Frontal cortex (tissue), 3 donors: ENCODE measurements at regions not wholly inside any gene's neighbourhood (a gene's known extent, or its start where the extent isn't known, plus 50 kb on each side); places are given as distances from the start of the nearest gene placed in this dataset.

Source experiments
- DNase-seq, 2 donors: peaks; one replicate each; pipeline ENCODE4 v3.0.0; 2012; ENCODE audit warnings: low spot score in 2 of 2
- FAIRE-seq: peaks from 2 replicates; lab custom pipeline; 2012; peaks lifted over from hg19 to GRCh38; lab: Jason Lieb, UNC
- donor health status: control.
- donor health status: control.
- donor health status: control.

DNA sequence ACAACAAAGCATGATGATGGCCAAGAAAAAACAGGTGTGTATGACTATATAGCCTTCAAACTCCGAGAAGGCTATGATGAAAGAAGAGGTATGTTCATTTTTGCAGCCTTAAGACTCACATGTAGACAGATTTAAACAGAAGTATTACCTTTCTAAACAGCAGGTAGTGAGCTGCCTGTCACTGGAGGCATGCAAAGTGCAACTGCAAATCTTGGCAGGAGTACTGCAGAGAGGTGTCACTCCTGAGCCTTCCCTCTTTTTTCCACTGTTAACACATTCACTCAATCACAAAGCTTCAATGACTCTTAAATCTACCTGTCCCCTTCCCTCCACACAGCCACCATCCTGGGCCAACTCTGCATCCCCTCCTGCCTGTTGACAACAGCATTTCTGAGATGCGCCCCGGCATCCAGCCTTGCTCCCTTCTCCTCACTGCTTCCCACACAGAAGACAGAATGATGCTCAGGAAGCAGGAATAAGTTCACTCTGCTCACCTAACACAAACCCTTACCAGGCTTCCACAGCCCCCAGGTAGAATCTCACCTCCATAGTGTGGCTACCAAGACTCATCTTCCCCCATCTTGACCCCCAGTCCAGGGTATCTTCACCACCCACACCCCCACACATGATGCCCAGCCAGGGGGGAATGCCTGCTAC lies 161.9 kb upstream of the ZMIZ1 start:
- DNase-seq (no peak), FAIRE-seq (no peak)

DNA sequence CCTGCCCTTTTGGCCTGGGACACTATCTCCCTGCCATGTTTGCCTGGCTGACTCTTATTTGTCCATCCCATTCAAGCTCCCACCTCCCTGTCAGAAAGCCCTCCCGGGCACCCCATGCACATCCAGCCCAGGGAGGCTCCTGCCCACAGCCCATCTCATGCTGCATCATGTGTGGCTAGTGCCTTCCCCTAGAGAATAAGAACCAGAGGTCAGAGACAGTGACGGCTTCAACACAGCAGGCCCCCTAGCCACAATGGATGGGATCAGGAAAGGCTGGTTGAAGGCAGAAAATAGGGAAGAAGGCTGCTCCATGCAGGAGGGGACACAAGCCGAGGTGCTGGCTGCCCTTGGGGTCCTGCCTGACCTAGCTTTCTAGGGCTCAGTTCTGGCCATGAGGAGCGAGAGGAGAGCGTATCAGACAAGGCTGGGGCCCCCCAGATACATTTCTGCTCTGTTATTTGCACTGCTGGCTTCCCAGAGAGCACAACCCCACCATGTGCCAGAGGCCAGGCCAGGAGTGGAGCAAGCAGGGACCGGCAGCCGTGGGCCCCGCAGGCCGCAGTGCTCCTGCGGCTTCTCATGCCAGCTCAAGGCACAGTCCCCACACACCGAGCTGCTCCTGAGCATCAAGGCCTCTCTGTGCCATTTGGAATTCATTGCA lies 161.1 kb upstream of the ZMIZ1 start:
- DNase-seq (no peak), FAIRE-seq (no peak)

DNA sequence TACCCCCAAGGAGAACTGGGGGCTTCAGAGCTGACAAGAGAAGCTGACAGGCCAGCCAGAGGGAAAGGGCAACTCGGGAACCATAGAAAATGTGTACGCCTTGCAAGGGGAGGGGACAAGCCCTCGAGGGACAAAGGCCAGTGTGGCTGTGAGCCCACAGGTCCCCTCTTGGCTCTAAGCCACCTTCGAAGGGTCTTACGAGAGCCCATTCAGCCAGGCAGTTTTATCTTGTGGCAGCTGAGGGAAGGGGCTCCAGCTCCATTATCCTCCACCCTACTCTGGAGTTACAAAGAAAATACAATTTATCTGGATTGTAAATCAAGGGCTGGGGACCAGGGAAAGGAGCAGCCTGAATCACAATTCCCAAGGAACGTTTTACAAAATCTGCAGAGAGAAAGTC lies 159.5 kb upstream of the ZMIZ1 start:
- FAIRE-seq = no peak
- no peak for DNase-seq

DNA sequence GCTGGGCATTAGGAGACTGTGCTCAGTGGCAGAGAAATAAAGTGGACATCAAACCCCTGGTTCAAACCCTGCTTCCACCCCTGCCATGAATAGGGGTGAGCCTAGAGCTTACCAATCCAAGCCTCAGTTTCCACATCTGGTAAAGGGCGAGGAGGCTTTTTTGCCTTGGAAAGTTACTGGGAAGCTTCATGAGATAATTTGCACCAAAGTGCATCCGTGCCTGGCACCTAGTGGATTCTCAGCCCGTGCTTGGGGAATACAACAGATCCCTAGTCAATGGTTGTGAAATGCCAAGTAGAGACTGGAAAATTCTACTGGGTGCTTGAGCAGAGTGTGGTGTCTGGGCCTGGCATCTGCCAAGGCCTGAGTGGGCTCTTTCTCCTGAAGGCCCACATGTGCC lies 158.7 kb upstream of the ZMIZ1 start:
- FAIRE-seq = no peak
- no peak for DNase-seq

DNA sequence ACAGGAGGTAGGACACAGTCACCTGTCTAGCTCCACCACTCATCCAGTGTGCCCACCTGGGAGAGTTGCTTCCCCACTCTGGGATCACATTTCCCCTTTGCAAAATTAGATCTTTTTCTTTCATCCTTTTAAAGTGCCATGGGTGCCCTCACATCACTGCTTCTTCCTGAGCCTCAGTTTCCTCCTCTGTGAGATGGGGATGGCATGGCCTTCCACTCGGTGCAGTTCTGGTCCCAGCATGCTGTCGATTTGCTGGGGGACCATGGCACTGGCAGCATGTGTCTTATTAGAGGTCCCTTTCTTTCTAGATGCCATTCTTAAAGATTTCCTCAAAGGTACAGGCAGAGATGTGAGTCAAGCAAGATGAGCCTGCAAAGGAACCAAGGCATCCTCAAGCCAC lies 158.3 kb upstream of the ZMIZ1 start:
- DNase-seq (no peak), FAIRE-seq (no peak)

DNA sequence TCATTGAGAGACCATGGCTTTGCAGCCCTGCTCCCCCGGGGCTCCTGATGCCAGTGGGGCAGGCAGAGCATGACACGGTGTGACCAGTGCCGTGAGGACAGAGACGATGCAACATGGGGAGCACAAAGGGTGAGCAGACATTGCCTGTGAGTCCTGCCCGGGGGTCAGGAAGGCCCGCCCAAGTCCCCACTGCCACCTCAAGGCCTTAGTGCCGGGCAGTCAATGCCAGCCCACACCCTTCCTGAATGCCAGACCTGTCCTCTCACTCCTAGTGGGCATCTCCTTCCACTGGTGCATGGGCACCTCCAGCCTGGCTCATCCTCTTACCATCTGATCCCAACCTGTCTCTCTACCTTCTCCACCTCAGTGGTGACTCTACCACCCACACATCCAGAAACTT lies 157.9 kb upstream of the ZMIZ1 start:
- no peak for FAIRE-seq

DNA sequence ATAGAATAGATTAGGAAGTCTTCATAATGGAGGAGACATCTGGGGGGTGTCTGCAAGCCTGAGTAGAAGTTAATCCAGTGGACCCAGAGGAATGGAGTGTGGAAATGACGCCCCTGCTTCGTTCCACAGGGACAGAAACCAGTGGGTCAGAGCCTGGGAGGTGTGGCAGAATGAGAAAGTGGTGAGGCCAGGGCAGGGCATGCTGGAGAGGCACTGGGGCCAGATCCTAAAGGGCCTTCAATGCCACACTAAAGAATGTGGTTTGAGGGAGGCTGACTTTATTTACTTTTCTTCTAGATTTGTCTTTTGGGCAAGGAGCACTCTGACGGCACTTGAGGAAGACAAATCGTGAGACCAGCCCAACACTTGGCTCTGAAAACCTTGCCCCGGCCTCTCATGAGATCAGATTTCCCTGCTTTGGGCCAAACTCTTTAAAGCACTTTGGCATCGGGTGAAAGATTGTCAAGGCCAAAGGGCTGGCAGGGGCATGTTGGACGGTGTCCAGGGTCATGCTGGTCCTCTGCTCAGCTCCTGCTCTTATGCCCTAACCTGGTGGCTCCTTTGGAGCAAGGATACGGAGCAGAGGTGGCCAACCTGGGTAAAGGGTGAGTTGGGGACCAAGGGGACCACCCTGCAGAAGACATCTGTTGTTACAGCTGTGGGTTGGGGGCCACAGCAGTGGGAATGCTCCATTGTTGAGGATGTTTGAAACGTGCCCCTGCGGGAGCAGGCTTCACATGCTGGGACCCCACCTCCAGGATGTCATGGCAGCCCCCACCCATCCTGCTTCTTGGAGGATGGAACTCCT lies 157.0 kb upstream of the ZMIZ1 start:
- no peak for FAIRE-seq
- DNase-seq = no peak

More for the DNA sequence above, 157.9 kb upstream of the ZMIZ1 start:
- DNase-seq = no peak

DNA sequence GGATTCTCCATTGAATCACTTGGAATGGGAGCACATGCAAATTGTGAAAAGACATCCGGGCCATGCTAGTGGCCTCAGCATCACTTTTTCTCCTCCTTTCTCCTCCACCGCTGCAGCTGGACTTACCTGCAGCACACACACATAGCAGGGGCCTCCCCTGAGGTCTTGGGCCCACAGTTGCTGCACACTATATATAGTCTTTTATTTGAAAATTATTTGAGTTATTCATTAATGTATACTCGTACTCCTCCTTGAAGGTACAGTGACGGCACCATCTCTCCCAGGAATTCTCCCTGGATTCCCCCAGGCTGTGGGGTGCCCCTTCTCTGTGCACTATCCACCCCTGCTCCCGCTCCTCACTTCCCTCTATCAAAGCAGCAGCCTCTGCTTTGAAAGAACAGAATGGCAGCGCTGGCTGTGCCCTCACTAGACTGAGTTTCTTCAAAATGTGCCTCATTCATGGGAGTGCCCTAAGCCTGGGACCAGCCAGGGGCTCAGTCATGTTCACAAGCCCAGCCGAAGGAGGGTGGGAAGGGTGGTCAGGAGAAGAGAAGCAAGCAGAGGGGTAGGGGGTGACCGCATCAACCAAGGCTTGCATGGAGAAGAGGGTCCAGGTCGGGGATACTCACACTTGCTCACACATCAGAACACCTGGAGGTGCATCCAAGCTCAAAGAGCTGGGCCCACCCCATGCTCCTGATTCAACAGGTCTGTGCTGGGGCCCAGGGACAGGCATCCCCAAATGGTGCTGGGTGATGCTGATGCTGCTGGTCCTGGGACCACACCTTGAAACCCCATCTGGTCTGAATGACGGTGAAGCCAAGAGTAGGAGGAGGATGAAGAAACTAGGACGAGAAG lies 156.2 kb upstream of the ZMIZ1 start:
- DNase-seq (no peak), FAIRE-seq (no peak)

DNA sequence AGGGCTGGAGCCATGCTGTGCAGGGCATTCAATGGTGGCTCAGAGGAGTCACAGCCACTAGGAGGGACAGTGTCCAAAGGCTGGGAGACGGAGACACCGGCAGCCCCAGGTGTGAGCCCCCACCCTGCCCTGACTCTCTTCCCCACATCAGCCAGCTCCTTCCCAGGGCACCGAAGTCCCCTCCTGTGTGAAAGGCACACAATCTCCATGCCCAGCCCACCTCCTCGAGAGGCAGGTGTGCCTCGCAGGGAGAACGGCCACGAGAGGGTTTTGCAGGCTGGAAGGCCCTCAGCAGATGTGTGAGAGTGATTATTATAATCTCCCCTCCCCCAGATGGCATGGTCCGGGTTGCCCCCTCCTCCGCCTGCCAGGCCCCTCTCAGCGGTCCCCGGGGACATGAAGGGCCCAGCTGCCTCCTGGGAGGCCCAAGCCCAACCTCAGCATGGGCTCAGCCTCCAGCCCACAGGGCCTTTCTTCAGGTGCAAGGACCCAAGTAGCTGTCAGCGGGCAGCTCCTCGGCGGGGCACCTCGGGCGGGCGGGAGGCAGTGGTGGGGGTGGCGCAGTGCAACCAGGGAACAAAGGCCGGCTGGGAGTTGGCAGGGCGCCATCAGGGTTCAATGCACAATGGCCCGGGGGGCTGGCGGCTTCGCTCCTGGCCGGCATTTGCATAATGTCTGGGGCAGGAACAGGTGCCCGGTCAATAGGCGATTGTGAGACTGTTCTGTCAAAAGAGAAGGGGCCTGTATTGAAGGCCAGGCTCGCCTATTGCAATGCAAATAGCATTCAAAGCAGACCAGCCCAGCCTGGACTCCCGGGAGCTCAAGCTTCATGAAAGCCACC lies 155.3 kb upstream of the ZMIZ1 start:
- FAIRE-seq (peak; percentile 59), DNase-seq (peak; percentile 73 to 79)

DNA sequence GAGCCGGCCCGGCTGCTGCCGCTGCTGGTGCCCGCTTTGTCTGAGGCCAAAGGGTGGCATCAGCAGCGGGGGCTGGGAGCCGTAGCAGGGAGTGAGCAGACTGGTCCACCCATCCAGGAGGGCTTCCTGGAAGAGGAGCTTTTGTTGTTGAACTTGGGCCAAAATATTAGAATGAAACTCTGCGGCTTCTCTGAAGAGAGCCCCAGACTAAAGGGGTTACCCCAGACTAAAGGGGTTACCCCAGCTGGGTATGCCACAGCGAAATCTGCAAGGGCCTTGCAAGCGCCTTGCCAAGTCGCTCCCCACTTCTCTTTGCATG lies 154.7 kb upstream of the ZMIZ1 start:
- FAIRE-seq (no peak), DNase-seq (no peak)

DNA sequence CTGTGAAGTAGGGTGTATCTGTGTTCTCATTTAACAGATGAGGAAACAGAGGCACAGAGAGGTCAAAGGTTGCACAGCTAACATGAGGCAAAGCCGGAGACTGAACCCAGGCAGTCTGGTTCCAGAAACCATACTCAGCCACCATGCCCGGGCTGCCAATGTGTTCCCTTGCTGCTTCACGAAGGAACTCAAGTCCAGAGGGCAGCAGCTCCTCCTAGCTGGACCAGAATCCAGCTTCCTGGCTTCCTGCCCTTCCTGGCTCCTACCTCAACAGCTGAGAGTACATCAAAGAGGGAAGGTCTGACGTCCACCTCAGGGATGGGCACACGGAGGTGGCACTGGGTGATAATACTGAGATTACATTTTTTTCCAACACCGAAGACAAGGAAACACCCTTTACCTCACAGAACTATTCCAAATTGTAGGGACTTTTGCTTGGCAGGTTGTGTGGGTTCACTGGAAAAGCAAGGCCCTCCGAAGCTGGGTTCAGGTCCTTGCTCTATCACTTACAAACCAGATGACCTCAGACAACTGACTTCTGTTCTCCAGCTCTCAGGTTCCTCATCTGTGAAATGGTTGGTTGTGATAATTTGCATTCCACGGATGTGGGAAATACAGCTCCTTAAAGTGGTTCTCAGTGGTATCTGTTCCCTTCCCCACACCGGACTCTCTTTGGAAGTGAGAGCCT lies 154.1 kb upstream of the ZMIZ1 start:
- DNase-seq (no peak), FAIRE-seq (no peak)

DNA sequence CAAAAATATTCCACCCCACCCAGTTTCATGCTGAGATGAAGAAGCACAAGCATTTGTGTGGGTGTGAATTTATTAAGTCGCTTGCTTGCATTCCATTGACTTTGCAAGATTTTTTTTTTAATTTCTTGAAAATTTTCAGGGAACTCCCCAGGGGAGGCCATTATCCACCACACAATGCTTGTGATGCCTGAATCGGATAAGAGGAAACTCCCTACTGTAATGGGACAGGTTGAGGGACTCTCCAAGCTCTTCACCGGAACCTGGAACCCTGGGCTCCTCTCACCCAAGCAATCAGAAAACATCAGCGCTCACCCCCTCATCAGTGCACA lies 153.6 kb upstream of the ZMIZ1 start:
- no peak for DNase-seq
- FAIRE-seq = no peak

DNA sequence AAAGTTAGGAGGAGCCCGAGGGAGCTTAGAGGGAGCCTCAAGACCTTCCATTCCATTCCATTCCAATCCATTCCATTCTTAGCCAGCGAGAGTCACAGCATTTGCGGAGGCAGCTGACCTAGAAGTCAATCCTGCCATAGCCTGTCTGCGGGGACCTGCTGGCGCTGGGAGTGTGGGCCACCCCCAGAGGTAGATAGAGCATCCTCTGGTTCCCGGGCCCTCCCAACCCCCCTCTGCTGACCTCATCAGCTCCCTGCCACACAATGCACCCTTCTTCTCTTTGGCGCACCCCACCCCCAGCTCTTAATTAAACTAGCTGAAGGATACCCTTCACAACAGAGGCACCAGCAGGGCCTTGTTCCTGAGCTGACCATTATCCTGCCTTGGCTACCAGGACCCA lies 152.5 kb upstream of the ZMIZ1 start:
- no peak for DNase-seq

DNA sequence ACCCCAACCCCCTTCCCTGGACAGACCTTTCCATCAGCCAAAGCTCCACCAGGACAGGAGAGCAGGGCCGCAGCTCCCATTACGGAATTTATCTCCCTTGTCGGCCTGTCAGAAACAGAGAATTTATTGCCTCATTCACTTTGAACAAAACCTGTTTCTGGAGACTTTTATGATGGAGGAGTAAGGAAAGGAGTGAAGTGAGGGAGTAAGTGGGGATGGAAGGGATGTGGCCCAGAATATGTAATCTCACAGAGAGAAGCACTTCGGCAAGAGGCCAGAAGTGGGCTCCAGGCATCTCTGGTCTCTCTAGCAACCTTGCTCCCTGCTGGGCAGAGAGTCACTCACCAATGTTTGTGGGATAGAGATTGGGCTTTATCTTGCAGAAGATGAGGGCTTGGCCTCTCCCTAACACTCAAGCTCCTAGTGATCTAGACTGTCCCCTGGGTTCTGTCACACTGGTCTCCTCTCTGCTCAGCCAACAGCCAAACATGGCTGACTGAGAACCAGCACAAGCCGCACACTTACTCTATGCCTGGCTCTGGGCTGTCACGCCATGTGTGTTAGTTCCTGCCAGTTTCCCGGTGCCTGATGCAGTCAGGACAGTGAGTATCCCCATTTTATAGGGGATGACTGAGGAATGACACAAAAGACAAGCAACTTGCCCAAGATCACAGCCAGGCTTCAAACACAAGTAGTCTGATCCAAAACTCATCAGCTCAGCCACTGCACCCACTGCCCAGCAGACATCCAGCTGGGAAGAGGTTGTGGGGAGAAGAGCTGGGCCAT lies 149.4 kb upstream of the ZMIZ1 start:
- no peak for FAIRE-seq

More for the DNA sequence above, 152.5 kb upstream of the ZMIZ1 start:
- no peak for FAIRE-seq

DNA sequence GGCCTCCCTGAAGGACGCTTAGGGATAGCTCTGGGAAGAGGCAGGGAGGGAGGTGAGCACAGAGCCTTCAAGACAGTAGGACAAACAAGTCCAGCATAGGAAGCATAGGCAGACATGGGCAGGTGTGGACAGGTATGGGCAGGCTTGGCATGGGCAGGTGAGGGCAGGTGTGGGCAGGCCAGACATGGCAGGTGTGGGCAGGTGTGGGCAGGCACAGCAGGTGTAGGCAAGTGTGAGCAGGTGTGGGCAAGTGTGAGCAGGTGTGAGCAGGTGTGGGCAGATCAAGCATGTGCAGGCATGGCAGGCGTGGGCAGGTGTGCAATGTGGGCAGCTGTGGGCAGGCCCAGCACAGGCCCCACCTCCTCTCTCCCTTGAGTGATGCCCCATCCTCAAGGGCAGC lies 148.8 kb upstream of the ZMIZ1 start:
- DNase-seq (no peak), FAIRE-seq (no peak)

More for the DNA sequence above, 149.4 kb upstream of the ZMIZ1 start:
- no peak for DNase-seq

DNA sequence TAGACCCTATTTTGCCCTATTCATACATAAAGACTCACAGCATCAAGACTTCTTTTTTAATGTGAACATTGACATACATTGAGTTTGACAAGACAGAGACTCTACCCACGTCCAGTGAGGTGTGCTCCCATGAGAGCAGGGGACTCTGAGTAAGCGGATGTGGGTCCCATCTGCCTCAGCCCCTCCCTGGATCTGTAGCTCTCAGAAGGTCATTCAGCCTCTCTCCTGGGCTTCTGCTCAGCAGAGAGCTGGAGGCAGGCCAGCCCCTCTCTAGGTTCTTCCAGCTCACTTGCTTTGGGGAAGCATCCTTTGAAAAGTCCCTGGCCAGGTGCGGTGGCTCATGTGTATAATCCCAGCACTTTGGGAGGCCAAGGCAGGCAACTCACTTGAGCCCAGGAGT lies 146.9 kb upstream of the ZMIZ1 start:
- DNase-seq (no peak), FAIRE-seq (no peak)

DNA sequence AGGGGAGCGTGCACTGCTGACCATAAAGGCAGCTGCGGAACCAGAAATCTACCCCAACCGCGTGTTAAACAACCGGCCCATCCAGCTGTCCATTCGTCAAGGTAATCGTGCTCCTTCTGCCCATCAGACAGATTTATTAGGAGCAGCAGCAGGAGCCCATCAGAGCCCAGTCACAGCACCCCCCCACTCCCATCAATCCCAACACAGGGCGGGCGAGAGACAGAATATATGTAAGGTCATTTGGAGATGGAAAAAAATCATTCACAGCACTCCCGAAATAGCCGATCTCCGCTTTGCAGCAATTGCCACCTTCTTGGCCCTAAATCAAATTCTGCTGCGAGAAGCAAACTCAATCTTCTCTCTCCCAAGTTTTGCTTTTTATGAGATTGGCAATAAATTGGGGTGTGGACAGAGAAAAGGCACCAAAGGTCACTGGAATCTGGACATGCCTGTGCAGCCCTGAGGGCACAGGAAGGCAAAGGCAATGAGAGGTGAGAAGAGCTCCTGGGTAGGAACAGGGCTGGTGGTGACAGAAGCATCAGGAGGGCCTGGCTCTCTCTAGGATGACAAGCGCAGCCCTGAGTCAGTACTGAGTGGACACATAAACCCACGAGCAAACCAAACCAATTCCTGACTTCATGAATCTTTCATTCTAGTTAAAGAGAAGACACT lies 145.0 kb upstream of the ZMIZ1 start:
- FAIRE-seq (no peak), DNase-seq (no peak)
